Right ventricle myocardium inferior (tissue), 1 donor: ENCODE measurements at regions not wholly inside any gene's neighbourhood (a gene's known extent, or its start where the extent isn't known, plus 50 kb on each side); places are given as distances from the start of the nearest gene placed in this dataset.

Experiments used
- ATAC-seq: fragments of 200-7000 bp; cut with Tn5 transposase; one replicate; pipeline ENCODE4 v1.9.1; 2020; ENCODE audit warnings: mild to moderate bottlenecking, moderate library complexity
- DNase-seq: peaks from one replicate; pipeline ENCODE4 v3.0.0; 2021; ENCODE audit errors: missing footprints
- intact Hi-C: fragments of 100-400 bp; cut with DNase I; formaldehyde crosslinking; loops from one replicate; pipeline ENCODE4 v1.11.0; 2022
- donor health status: DM: no; HTN: yes; CAD: no; lungs with severe emphysema.

DNA sequence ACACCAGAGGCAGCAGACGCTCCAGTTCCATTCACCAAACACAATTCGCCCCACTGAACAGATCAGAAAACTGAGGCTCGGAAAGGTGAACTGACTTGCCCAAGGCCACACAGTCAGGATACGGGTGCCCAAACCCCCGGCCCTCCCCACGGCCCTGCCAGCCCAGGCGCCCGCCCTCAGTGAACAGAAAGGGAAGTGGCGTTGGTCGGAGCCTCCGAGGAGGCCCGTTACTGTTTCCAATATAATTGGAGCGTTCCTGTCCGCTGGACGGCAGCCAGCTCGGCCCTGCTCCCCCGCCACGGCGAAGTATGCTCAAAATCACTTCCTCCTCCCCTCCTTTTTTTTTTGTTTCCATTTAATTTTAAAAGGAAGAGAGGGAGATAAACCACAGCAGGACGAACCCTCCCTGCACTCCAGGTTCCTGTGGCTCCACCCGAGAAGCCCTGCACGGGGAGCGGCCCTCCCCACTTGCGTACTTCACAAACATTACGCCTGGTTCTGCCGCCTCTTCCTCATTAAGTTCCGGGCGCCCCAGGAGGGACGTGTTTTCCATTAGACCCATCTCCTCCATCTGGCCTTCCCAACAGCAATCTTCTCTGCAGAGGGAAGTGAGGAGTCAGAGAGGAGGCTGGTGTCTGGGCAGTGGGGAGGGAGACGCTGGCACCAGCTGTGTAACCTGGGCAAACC lies 61.1 kb downstream of the NCOR2 start:
- DNase-seq (peak; percentile 94), ATAC-seq (peak; percentile 41)

DNA sequence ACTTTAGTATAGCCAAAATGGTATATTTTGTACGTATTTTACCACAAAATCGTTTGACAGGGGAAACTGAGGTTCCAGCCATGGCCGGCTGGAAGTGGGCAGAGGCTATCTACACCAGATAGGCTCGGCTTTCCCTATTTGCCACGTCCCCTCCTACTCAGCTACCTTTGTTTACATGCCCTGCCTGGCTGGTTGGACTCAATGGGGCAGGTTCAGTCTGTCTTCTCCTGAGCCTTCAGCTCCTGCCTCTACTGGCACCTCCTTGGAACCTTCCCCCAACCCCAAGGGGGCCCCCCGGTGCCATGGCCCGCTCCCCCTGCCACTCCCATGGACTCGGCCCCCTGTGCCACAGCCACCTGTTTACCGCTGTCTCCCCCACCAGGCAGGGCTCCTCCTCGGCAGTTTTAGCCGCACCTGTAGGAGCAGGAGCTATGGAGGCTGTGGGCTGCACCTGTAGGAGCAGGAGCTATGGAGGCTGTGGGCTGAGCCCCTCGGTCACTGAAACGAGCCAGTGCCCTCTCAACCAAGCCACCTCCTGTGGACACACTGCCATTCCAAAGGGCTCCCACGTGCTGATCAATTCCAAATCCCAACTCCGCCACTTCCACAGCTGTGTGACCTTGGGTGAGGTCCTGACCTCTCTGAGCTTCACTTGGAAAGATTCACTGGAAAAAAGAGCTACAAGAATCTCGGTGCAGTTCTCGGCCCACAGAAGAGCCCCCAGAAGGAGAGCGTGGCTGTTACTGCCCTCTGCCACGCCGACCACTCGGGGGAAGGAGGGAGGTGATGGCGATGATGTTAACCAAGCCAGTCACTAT lies 62.2 kb downstream of the NCOR2 start:
- no peak for DNase-seq
- ATAC-seq: no peak
- intact Hi-C loops: loop anchor here (5.0 kb wide), 2 partner anchors 48 to 177 kb away; no protein-coding TSS in a partner anchor

More for the DNA sequence above, 61.1 kb downstream of the NCOR2 start:
- intact Hi-C loops: loop anchor here (5.0 kb wide), 2 partner anchors 49 to 176 kb away; no protein-coding TSS in a partner anchor

DNA sequence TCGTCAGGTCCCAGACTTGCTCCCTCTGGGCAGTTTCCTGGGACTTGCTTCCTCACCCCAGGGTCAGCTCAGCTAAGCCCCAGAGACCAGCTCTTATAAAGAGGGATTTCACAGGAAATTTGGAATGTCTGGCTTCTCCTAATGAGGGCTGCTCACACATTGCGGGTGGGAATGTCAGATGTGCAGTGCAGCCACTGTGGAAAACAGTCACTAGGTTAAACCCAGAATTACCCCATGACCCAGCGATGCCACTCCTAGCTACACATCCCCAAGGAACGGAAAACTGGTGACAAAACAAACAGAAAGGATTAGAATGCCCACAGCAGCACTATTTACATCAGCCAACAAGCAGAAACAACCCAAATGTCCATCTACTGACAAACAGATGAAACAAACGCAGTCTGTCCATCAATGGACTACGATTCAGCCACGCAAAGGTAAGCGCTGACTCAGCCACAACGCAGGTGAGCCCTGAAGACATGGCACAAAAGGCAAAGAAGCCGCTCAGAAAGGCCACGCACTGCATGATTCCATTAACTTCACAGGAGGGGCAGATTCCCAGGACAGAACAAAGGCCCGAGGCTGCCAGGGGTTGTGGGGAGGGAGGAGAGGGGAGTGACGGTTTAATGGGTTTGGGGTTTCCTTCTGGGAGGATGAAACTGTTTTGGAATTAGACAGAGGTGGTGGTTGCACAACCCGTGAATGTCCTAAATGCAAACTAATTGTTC lies 63.0 kb downstream of the NCOR2 start:
- ATAC-seq: no peak
- intact Hi-C loops: no loop called here
- DNase-seq: no peak

DNA sequence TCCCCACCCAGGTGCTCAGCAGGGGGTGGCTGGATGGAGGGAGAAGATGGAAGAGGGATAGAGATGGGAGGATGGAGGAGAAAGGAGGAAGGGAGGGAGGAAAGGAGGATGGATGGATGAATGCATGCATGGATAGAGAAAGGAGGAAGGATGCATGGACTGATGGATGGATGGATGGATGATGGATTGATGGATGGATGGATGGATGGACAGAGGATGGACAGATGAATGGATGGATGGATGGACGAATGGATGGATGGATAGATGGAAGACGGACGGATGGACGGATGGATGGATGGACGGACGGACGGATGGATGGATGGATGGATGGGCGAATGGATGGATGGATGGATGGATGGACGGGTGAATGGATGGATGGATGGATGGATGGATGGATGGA lies 64.1 kb downstream of the NCOR2 start:
- no peak for ATAC-seq
- intact Hi-C loops: no loop called here

GRCh38 chr12:124502379-124502778 lies 65.0 kb downstream of the NCOR2 start:
- DNase-seq: no peak
- peak; percentile 7 for ATAC-seq
- intact Hi-C loops: no loop called here

More for the DNA sequence above, 64.1 kb downstream of the NCOR2 start:
- no peak for DNase-seq

DNA sequence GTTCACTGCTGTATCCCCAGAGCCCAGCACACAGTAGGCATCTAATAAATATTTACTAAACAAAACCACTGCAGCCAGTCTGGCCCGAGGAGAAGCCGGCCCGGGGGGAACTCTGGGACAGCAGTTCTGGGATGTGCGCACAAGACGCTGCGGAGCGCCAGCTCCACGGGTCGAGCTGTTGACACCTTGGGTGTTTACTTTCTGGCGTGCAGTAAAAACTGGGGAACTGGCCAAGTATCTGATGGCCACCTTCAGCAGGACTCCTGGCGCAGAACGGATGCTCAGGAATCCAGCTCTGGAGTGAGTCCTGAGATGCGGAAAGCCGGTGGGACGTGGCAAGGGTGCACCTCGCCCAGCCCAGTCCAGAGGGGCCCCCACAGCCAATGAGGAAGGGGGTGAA lies 65.6 kb downstream of the NCOR2 start:
- DNase-seq: no peak
- intact Hi-C loops: no loop called here
- no peak for ATAC-seq

GRCh38 chr12:124501112-124501561 lies 66.3 kb downstream of the NCOR2 start:
- DNase-seq: no peak
- intact Hi-C loops: no loop called here
- no peak for ATAC-seq

DNA sequence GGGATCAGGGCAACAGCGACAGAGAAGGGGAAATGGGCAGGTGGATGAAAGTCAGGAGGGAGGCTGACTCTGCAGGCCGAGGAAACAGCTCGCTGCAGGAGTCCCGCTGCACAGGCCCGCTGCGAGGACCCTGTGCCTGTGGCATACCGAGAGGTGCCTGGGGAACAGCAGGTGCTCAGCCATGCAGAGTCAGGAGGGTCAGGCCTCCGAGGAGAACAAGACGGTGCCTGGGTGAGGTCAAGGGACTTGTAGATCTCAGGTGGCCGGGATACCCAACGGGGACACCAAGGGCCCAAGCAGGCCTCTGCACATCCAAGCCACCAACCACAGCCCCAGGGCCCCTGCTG lies 67.5 kb downstream of the NCOR2 start:
- intact Hi-C loops: no loop called here
- ATAC-seq: no peak
- DNase-seq: no peak

GRCh38 chr12:124499190-124499753 lies 68.1 kb downstream of the NCOR2 start:
- DNase-seq: no peak
- no peak for ATAC-seq
- intact Hi-C loops: no loop called here

DNA sequence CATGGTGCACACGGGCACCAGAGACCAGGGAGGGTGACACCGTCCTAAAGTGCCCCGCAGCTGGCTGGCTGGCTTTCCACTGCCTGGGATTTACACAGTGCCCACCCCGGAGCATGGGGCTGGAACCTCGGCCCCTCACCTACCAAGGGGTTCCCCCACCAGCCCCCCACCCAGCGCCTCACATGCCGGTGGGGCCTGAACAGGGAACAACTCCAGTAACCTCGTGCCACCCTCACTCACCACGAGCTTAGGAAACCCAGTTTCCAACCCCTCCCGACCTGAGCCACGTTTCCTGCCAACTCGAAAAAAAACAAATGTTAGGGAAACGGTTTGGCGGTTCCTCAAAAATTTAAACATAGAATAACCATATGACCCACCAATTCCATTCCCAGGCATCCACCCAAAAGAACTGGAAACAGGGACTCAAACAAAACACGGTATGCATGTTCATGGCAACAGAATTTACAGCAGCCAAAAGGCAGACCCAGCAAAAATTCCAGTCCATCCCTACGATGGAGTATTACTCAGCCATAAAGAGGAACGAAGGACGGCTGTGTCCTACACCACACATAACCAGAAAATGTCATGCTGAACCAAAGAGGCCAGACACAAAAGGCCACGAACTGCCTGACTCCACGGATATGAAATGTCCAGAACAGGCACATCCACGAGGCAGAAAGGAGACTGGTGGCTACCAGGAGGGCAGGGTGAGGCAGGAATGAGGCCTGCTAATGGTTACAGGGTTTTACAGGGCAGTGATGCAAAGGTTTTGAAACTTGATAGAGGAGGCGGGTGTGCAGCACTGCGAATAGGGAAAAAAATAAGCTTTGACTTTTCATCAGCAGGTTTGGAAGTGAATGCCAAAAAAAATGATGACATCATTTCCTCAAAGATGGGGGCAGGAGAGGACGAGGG lies 68.9 kb downstream of the NCOR2 start:
- no peak for DNase-seq
- ATAC-seq: peak; percentile 13
- intact Hi-C loops: no loop called here

DNA sequence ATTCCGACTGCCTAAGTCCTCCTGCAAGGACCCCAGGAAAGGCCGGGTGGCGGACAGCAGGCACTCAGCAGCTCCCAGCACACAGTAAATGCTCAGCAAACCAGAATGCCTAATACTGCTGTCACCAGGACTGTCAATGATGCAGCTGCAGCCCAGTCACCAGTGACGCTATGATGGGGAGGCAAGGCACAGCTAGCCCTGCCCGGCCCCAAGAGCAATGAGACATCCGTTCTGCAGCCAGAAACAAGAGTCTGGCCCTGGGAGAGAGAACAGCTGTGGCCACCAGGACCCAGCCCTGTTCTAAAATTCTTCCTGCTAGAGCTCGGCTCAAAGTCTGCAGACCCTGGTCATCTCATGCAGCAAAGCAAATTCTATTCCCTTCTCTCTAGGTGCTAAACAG lies 69.8 kb downstream of the NCOR2 start:
- peak; percentile 88 for DNase-seq
- intact Hi-C loops: no loop called here
- ATAC-seq: peak; percentile 82

DNA sequence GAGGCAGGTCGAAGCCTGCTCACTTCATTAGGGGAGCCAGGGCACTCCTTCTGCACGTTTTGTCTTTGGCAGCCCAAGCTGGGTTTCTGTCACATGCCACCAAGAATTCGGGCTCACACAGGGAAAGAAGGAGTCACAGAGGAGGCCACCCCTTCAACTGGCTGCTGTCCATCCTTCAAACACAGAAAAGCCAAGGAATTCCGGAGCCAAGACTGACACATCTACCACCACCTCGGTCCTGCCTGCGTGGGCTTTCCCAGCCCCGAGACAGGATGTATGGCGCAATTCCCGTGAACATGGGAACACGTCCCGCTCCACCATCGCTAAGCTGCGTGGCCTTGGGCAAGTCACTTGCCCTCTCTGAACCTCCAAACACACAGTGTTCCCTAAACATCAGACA lies 70.4 kb downstream of the NCOR2 start:
- ATAC-seq: peak; percentile 13
- DNase-seq: no peak
- intact Hi-C loops: no loop called here

DNA sequence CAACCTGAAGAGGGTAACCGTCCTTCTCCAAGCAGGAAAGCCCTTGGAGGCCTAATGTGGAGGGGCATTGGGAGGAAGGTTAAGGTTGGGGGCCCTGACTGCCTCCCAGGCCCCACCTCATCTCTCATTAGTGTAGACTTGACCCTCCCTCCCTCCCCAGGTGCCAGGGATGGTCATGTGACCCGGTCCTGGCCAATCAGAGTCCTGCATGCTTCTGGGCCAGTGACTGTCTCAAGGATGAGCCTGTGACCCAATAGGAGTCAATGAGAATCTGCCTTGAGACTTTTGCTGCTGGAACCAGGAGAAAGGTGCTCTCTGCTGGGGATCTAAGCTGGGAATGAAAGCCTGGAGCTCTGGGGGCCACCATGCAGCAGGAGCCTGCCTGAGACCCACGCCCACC lies 70.8 kb downstream of the NCOR2 start:
- ATAC-seq (no peak), DNase-seq (no peak)
- intact Hi-C loops: no loop called here

DNA sequence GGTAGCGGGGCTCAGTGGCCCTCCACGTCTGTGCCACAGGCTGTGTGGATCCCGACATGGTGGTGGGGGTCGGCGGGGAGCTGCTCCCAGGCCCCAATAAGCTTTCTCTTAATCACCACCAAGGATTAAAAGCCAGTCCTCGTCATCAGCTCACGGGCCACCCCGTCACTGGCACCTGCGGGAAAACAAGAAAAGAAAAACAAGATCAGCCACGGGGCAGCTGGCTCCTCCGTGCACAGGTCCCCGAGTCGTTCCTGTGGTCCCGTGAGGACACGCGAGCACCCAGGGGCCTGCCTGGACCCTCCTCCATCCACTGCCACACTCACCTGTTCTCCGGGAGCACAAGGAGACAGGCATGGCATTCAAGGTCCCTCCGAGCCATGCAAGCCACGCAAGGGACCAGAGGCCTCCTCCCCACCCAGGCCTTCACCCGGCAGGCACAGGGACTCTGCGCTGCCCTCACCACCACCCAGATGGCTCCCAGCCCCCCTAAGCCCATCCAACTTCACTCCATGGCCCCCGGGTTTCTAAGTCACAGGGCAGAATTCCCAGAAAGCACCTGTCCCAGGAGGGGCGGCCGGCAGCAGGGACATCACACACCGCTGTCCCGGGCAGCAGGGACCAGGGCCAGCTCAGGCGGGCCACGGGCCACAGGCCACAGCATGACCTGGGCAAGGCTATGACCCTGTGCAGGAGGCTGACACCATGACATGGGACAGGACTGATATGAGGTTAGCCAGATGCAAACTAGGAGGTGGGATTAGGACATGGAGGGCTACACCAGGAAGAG lies 72.0 kb downstream of the NCOR2 start:
- DNase-seq (no peak), ATAC-seq (no peak)
- intact Hi-C loops: no loop called here

DNA sequence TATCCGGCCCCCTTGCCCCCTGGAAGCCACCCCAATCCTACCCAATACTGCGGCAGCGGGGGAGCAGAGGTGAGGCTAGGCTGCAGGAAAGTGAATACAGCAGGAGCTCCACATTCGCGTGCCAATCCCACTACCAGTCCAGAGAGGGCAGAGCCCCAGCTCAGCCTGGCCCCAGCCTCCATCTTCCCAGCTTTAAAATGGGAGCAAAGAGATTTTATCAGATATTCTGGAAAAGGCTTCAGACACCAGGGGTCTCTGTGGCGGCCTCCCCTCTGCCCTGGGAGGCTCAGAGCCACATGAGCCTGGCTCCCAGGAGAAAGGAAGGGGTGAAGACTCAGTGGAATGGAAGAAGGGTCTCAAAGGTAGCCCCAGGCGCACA lies 72.7 kb downstream of the NCOR2 start:
- ATAC-seq: no peak
- DNase-seq: no peak
- intact Hi-C loops: no loop called here

DNA sequence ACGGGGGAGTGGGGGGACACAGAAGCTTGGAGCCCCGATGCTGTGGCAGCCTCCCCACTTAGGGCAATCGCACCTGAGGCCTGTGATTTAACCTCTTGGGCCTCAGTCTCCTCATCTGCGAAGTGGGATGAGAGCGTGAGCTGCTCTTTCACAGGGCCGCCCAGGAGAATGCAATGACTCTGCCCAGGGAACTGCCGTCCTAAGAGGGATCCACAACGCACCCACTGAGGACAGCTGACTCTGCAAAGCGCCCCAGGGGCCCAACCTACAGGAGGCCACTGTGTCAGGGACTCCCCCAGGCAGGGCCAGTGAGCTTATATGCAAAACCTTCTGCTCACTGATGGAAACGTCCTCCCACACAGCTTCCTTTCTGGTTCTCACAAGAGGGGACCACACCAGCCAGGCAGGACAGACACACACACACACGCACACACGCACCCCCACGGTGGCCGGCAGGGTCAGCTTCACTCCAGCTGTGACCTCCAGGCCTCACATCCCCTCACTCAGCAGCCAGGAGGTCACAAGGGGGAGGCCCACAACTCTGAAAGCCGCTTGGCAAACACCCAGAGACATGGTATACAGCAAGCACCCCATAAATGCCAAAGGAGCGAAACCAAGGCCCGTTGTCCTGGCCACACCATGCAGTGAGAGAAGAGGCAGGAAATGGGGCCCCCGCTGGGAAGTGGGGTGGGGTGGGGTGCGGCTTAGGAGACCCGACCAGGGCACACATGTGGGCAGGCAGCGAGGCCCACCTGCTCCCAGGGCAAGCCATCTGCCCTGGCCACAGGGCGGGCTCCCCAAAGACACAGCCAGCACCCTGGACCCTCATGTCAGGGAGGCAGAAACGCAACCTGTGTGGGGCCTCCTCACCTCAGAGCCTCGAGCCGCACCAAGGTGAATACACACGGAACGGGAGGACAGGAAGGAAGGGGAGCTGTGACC lies 73.3 kb downstream of the NCOR2 start:
- intact Hi-C loops: no loop called here
- DNase-seq: no peak

More for the DNA sequence above, 73.3 kb downstream of the NCOR2 start:
- no peak for ATAC-seq
